T-cell (primary cell): ENCODE measurements at regions not wholly inside any gene's neighbourhood (a gene's known extent, or its start where the extent isn't known, plus 50 kb on each side); places are given as distances from the start of the nearest gene placed in this dataset.
A peak's percentile ranks its signal among the peaks of the same experiment; 100 is the strongest.
"Not testable (repeated sequence)": the region's sequence is repeated elsewhere in the genome, so short reads cannot be mapped to it uniquely, and the experiment has no call there.

Source experiments
- ATAC-seq, 4 experiments: fragments of 200-7000 bp in 3 of 4; fragments of 150-1000 bp in 1 of 4; cut with Tn5 transposase; replicated peaks in 1 of 4; 1 replicate in 3 of 4; 2 replicates in 1 of 4; pipeline ENCODE4 v1.10.0; 2021; ENCODE audit warnings: moderate library complexity in 3 of 4, mild to moderate bottlenecking in 2 of 4, moderate number of reproducible peaks in 1 of 4
- CTCF ChIA-PET, 2 donors: fragments of 300-600 bp; sonication (Branson Sonifier 250); formaldehyde crosslinking; loops; one replicate each; lab custom pipeline; 2022; ENCODE audit warnings: antibody characterized with exemption in 2 of 2; lab: Charles Lee
- POLR2A ChIA-PET, 2 donors: fragments of 300-600 bp; sonication (Branson Sonifier 250); formaldehyde crosslinking; loops; one replicate each; lab custom pipeline; 2022; ENCODE audit warnings: antibody characterized with exemption in 2 of 2; lab: Charles Lee
- DNase-seq, 35 experiments: peaks; one replicate each; pipeline versions ENCODE4 v3.0.0 to v3.0.0-alpha.2; 2013 to 2023
- H3K27ac ChIP-seq: one replicate; pipeline ENCODE4 v1.5.1; 2013; ENCODE audit warnings: low read length
- H3K27me3 ChIP-seq, 2 experiments: replicated peaks in 1 of 2; 1 replicate in 1 of 2; 2 replicates in 1 of 2; pipeline versions ENCODE4 v1.6.1 to v1.7.0; 2013; ENCODE audit warnings: low read length in 1 of 2, mixed read lengths in 1 of 2; ENCODE audit not compliant: control insufficient read depth in 2 of 2, insufficient read depth in 2 of 2; ENCODE audit errors: extremely low read depth in 1 of 2
- H3K36me3 ChIP-seq, 2 donors: 1 replicate in 1 of 2; 2 replicates in 1 of 2; pipeline versions ENCODE4 v1.6.1 to v1.7.0; 2013; ENCODE audit warnings: low read length in 1 of 2; ENCODE audit not compliant: control insufficient read depth in 2 of 2, insufficient read depth in 1 of 2; ENCODE audit errors: extremely low read depth in 1 of 2
- H3K4me1 ChIP-seq, 2 experiments: 1 replicate in 1 of 2; 2 replicates in 1 of 2; pipeline versions ENCODE4 v1.6.1 to v1.7.0; 2013; ENCODE audit warnings: low read length in 2 of 2, mixed read lengths in 1 of 2; ENCODE audit not compliant: insufficient read depth in 2 of 2, control insufficient read depth in 1 of 2; ENCODE audit errors: extremely low read depth in 1 of 2
- H3K4me3 ChIP-seq, 2 donors: 1 replicate in 1 of 2; 2 replicates in 1 of 2; pipeline versions ENCODE4 v1.5.1 to v1.7.0; 2013; ENCODE audit warnings: mild to moderate bottlenecking in 2 of 2, low read length in 1 of 2, moderate library complexity in 1 of 2; ENCODE audit not compliant: control insufficient read depth in 1 of 2; ENCODE audit errors: extremely low read depth in 1 of 2
- H3K9me3 ChIP-seq: 2 replicates; pipeline ENCODE4 v1.7.0; 2013
- H3K27ac Mint-ChIP-seq, 2 donors: one replicate each; pipeline ENCODE4 v1.8.0; 2020 to 2021; ENCODE audit warnings: mild to moderate bottlenecking in 2 of 2, mixed read lengths in 2 of 2
- H3K27me3 Mint-ChIP-seq, 2 donors: one replicate each; pipeline ENCODE4 v1.8.0; 2021 to 2022; ENCODE audit warnings: mixed read lengths in 2 of 2
- H3K36me3 Mint-ChIP-seq: one replicate; pipeline ENCODE4 v1.8.0; 2021; ENCODE audit warnings: mixed read lengths
- H3K4me1 Mint-ChIP-seq, 3 donors: one replicate each; pipeline ENCODE4 v1.8.0; 2020 to 2022; ENCODE audit warnings: mixed read lengths in 3 of 3, mild to moderate bottlenecking in 1 of 3
- H3K4me3 Mint-ChIP-seq, 3 donors: one replicate each; pipeline ENCODE4 v1.8.0; 2020 to 2022; ENCODE audit warnings: mild to moderate bottlenecking in 3 of 3, mixed read lengths in 3 of 3, moderate library complexity in 3 of 3
- H3K9me3 Mint-ChIP-seq, 3 donors: one replicate each; pipeline ENCODE4 v1.8.0; 2020 to 2022; ENCODE audit warnings: mixed read lengths in 3 of 3
- WGBS: methylation state at CpG from one replicate; pipeline ENCODE4 v1.1.5; 2013; ENCODE audit warnings: missing lambda C conversion rate; ENCODE audit not compliant: insufficient coverage; 5-methylcytosine and 5-hydroxymethylcytosine counted together

DNA sequence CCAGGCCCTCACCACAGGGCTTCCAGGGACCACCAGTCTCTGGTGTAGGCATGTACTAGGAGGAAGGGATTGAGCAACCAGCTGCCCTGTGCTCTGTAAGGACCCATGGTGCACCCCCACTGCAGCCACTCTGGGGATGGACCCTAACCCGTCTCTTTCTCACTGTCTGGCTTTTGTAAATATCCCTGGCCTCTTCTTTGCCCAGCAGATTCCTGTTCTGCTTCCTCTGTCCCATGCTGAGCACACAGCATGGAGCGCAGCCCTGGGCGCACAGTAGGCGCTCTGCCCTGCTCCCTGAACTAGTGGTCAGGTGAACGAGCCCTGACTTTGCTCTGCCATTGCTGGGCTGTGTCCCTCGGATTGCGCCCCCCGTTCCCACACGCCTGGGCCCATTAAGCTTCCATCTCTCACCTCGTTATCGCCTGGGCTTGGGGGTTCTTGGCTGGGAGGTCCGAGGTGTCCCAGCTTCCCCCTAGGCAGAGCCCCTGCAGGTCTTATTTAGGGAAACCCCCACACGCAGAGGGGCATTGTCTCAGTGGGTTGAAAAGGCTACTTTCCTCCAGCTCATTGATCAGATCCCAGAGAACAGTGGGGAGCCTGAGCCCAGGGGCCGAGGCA, 162.1 kb downstream of the MYCN start:
- Mint-ChIP-seq H3K4me3 (no peak overlapping the region), H3K9me3 (no peaks in the 10 kb centered on the region), H3K4me1 (no peaks in the 10 kb centered on the region), H3K27ac (no peak overlapping the region), H3K36me3 (no peaks in the 10 kb centered on the region), H3K27me3 (no peaks in the 10 kb centered on the region)
- DNase-seq: no peak
- ChIA-PET CTCF (no interaction called here), POLR2A (no interaction called here)
- no peaks in the 10 kb centered on the region for H3K4me1 ChIP-seq
- ATAC-seq: no peak
- WGBS: 73% methylated on average over 8 of the region's 14 CpGs
- no peaks in the 10 kb centered on the region for H3K36me3 ChIP-seq
- H3K27me3 ChIP-seq: no peaks in the 10 kb centered on the region
- no peak overlapping the region for H3K4me3 ChIP-seq
- H3K27ac ChIP-seq: no peak overlapping the region
- H3K9me3 ChIP-seq: no peaks in the 10 kb centered on the region

DNA sequence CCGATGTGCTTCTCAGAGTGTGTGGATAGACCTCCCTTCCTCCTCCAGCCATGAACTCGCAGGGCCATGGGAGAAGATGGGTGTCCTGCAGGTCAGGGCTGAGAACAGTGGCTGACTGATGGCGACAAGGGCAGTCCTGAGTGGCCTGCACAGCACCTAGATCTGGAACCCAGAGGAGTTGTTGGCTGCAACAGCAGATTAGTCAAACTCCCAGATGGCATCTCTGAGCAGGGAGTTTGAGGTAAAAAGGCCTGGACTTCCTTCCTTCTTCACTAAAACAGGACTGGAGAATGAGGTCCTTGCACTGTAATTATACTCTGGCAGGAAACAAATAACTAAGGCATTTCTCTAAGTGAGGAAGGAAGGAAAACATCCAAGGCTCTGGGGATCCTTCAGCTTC, 160.8 kb downstream of the MYCN start:
- H3K4me1 Mint-ChIP-seq: no peaks in the 10 kb centered on the region
- H3K4me3 Mint-ChIP-seq: no peak overlapping the region
- no peak overlapping the region for H3K27ac Mint-ChIP-seq
- Histone ChIP-seq H3K4me3 (no peak overlapping the region), H3K36me3 (no peaks in the 10 kb centered on the region), H3K9me3 (no peaks in the 10 kb centered on the region), H3K27ac (no peak overlapping the region), H3K27me3 (no peaks in the 10 kb centered on the region), H3K4me1 (no peaks in the 10 kb centered on the region)
- ATAC-seq (no peak), DNase-seq (no peak)
- H3K36me3 Mint-ChIP-seq: no peaks in the 10 kb centered on the region
- no peaks in the 10 kb centered on the region for H3K9me3 Mint-ChIP-seq
- ChIA-PET CTCF (no interaction called here), POLR2A (no interaction called here)
- H3K27me3 Mint-ChIP-seq: no peaks in the 10 kb centered on the region
- 80% methylated on average over 2 of the region's 3 CpGs for WGBS

DNA sequence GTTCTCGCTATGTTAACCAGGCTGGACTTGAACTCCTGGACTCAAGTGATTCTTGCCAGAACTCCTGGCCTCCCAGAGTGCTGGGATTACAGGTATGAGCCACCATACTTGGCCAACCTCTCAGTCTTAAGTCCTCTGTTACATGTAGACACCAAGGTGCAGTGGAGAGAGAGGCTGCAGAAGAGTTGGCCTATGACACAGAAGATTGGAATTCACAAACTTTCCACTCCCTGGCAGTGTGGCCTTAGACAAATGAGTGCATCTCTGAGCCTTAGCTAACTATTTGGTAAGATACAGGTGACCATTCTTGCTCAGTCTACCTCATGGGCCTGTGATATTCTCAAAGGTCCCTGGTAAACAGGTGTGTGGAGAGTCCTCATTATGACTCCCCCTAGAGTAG, 159.7 kb downstream of the MYCN start:
- Histone ChIP-seq H3K9me3 (no peaks in the 10 kb centered on the region), H3K36me3 (no peaks in the 10 kb centered on the region), H3K27me3 (no peaks in the 10 kb centered on the region), H3K4me3 (no peak overlapping the region), H3K27ac (no peak overlapping the region), H3K4me1 (no peaks in the 10 kb centered on the region)
- CTCF ChIA-PET: no interaction called here
- H3K36me3 Mint-ChIP-seq: no peaks in the 10 kb centered on the region
- no peaks in the 10 kb centered on the region for H3K27me3 Mint-ChIP-seq
- ATAC-seq (no peak), DNase-seq (no peak)
- H3K9me3 Mint-ChIP-seq: no peaks in the 10 kb centered on the region
- WGBS: no CpG with 5 or more reads among the region's 1 CpG
- H3K27ac Mint-ChIP-seq: no peak overlapping the region
- H3K4me3 Mint-ChIP-seq: no peak overlapping the region
- POLR2A ChIA-PET: no interaction called here
- H3K4me1 Mint-ChIP-seq: no peaks in the 10 kb centered on the region

DNA sequence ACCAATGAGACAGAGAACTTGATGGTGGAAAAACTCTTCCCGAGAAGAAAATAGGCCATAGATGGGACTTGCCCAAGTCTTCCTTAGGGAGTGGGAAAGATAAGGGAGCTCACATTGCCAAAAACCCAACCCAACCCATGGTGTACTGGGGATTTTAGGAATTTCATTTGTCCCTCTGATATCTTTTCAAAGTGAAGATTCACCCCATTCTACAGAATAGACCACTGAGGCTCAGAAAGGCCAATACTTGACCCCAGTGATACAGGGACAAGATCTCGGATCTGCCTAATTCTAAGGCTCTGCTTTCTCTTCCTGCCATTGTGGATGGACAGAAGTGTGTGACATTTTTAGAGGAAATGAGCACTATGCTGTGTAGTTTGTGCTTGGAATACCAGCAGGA, 159.0 kb downstream of the MYCN start:
- DNase-seq: no peak
- ChIA-PET POLR2A (no interaction called here), CTCF (interaction anchor here in 1 of 2 donors (0.7 kb wide), 1 partner anchor 1361 kb away, joined by 3 read pairs; no protein-coding TSS in a partner anchor)
- Mint-ChIP-seq H3K27me3 (no peaks in the 10 kb centered on the region), H3K9me3 (no peaks in the 10 kb centered on the region), H3K4me3 (no peak overlapping the region), H3K4me1 (no peaks in the 10 kb centered on the region), H3K36me3 (no peaks in the 10 kb centered on the region), H3K27ac (no peak overlapping the region)
- no peak for ATAC-seq
- no peaks in the 10 kb centered on the region for H3K4me1 ChIP-seq
- H3K4me3 ChIP-seq: no peak overlapping the region
- no CpG with 5 or more reads among the region's 2 CpGs for WGBS
- H3K27ac ChIP-seq: no peak overlapping the region
- H3K36me3 ChIP-seq: no peaks in the 10 kb centered on the region
- H3K27me3 ChIP-seq: no peaks in the 10 kb centered on the region
- no peaks in the 10 kb centered on the region for H3K9me3 ChIP-seq

DNA sequence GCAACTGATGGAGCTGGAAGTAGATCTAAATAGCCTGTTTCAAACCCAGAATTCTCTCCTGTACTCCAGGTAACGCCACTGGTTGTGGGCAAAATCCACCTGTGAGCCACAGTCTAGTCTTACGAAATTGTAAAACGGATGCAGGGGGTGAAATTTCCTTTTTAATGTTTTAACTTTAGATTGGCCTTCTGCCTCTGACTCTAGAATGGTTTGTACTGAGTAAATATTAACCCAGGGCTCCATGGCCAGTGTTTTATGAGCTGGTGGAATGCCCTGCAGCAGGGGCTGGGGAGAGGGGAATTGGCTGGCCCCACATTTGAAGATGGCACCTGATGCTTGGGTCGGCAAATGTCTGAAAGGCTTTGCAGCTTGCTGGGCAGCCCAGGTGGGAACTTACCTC, 156.6 kb downstream of the MYCN start:
- no peak overlapping the region for H3K27ac ChIP-seq
- H3K4me1 ChIP-seq: no peaks in the 10 kb centered on the region
- no peak overlapping the region for H3K4me3 Mint-ChIP-seq
- ChIA-PET POLR2A (no interaction called here), CTCF (no interaction called here)
- no peaks in the 10 kb centered on the region for H3K36me3 Mint-ChIP-seq
- peaks cover 0 to 3% of the 10 kb centered on the region in 2 experiments for H3K27me3 ChIP-seq
- H3K4me1 Mint-ChIP-seq: no peaks in the 10 kb centered on the region
- no peaks in the 10 kb centered on the region for H3K9me3 Mint-ChIP-seq
- H3K4me3 ChIP-seq: no peak overlapping the region
- H3K27ac Mint-ChIP-seq: no peak overlapping the region
- no peaks in the 10 kb centered on the region for H3K27me3 Mint-ChIP-seq
- no peaks in the 10 kb centered on the region for H3K36me3 ChIP-seq
- DNase-seq: no peak
- ATAC-seq: no peak
- H3K9me3 ChIP-seq: no peaks in the 10 kb centered on the region
- 24% methylated on average over 2 of the region's 4 CpGs for WGBS

DNA sequence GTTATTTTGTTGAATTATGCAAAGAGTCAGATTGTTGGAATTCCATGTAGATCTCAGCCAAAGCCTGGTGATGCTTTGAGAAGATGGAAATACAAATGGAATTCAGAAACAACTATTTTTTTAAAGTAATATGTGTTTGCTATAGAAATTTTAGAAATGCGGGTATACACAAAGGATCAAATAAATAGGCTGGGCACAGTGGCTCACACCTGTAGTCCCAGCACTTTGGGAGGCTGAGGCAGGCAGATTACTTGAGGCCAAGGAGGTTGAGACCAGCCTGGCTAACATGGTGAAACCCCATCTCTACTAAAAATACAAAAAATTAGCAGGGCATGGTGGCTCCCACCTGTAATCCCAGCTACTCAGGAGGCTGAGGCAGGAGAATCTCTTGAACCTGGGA, 155.1 kb downstream of the MYCN start:
- H3K9me3 ChIP-seq, H3K4me3 Mint-ChIP-seq, H3K4me3 ChIP-seq, ATAC-seq, POLR2A ChIA-PET, CTCF ChIA-PET, H3K9me3 Mint-ChIP-seq, H3K27me3 ChIP-seq, H3K36me3 ChIP-seq, H3K4me1 Mint-ChIP-seq, H3K27me3 Mint-ChIP-seq, H3K27ac Mint-ChIP-seq, H3K36me3 Mint-ChIP-seq, DNase-seq, H3K27ac ChIP-seq, H3K4me1 ChIP-seq: not testable (repeated sequence)
- WGBS: no CpG with 5 or more reads among the region's 1 CpG

DNA sequence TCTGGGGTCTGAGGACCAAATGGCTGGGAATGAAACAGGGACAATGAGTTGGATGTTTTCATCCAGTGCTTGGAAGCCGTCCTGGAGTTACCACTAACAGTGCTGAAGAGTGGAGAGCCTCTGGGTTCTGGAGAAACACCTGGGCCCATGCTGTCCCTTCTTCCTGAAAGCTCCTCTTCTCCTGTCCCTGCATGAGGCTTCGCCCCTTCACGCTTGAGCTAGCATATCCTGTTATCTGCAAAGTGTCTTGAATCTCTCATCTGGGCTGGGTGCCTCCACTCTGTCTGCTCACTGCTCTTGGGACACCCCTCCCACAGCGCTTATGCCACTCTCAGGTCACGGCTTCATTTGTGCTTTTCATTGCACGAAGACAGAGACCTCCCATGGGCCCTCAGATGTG, 154.5 kb downstream of the MYCN start:
- CTCF ChIA-PET: no interaction called here
- 70% methylated on average over 3 of the region's 6 CpGs for WGBS
- POLR2A ChIA-PET: no interaction called here

More for the DNA sequence above, 154.5 kb downstream of the MYCN start:
- H3K27ac Mint-ChIP-seq: no peak overlapping the region
- H3K27me3 ChIP-seq: peaks cover 0 to 3% of the 10 kb centered on the region in 2 experiments
- ATAC-seq (no peak), DNase-seq (peak in 1 of 35 experiments; percentile 37)
- H3K9me3 ChIP-seq: no peaks in the 10 kb centered on the region
- no peaks in the 10 kb centered on the region for H3K4me1 Mint-ChIP-seq
- no peak overlapping the region for H3K27ac ChIP-seq
- H3K4me1 ChIP-seq: no peaks in the 10 kb centered on the region
- no peaks in the 10 kb centered on the region for H3K36me3 ChIP-seq
- no peak overlapping the region for H3K4me3 Mint-ChIP-seq
- H3K27me3 Mint-ChIP-seq: no peaks in the 10 kb centered on the region
- H3K36me3 Mint-ChIP-seq: no peaks in the 10 kb centered on the region
- H3K4me3 ChIP-seq: no peak overlapping the region
- H3K9me3 Mint-ChIP-seq: no peaks in the 10 kb centered on the region
